PC-9 (cell line): ENCODE measurements at regions not wholly inside any gene's neighbourhood (a gene's known extent, or its start where the extent isn't known, plus 50 kb on each side); places are given as distances from the start of the nearest gene placed in this dataset.

Experiments
- BruUV-seq: library from RNA; stranded (reverse); fragments of 400-500 nt; replicated peaks from 2 replicates; lab custom pipeline; 2021; lab: Mats Ljungman, UMichigan
- CTCF ChIA-PET: fragments of 300-600 bp; sonication (Branson Sonifier 250); formaldehyde crosslinking; loops from one replicate; lab custom pipeline; 2022; ENCODE audit warnings: antibody characterized with exemption; lab: Charles Lee
- POLR2A ChIA-PET: fragments of 300-600 bp; sonication (Branson Sonifier 250); formaldehyde crosslinking; loops from one replicate; lab custom pipeline; 2022; ENCODE audit warnings: antibody characterized with exemption; ENCODE audit not compliant: unreplicated experiment; lab: Charles Lee
- DNase-seq, 2 experiments: peaks; one replicate each; pipeline versions ENCODE4 v3.0.0 to v3.0.0-alpha.2; 2015 to 2022; ENCODE audit warnings: mixed read lengths in 1 of 2
- H2AFZ ChIP-seq: fragments of 200-600 bp; sonication (generic); 2 replicates; pipeline ENCODE4 v1.8.1; 2017; ENCODE audit warnings: antibody characterized with exemption
- H3F3A ChIP-seq: fragments of 200-600 bp; sonication (generic); 2 replicates; pipeline ENCODE4 v1.8.1; 2017; ENCODE audit warnings: antibody characterized with exemption, mild to moderate bottlenecking, low read depth; ENCODE audit not compliant: insufficient read depth
- H3K27ac ChIP-seq: fragments of 200-600 bp; sonication (generic); 2 replicates; pipeline ENCODE4 v1.6.1; 2016; ENCODE audit warnings: mixed run types
- H3K27me3 ChIP-seq: fragments of 200-600 bp; sonication (generic); 2 replicates; pipeline ENCODE4 v1.6.1; 2016; ENCODE audit warnings: low read depth, mixed run types; ENCODE audit not compliant: insufficient read depth
- H3K36me3 ChIP-seq: fragments of 200-600 bp; sonication (generic); 2 replicates; pipeline ENCODE4 v1.6.1; 2016; ENCODE audit warnings: low read depth, mixed run types
- H3K4me1 ChIP-seq: fragments of 200-600 bp; sonication (generic); replicated peaks from 2 replicates; pipeline ENCODE4 v1.6.1; 2016; ENCODE audit warnings: mixed run types; ENCODE audit not compliant: insufficient read depth
- H3K4me2 ChIP-seq: fragments of 200-600 bp; sonication (generic); 2 replicates; pipeline ENCODE4 v1.6.1; 2017; ENCODE audit warnings: mixed run types
- H3K4me3 ChIP-seq: fragments of 200-600 bp; sonication (generic); 2 replicates; pipeline ENCODE4 v1.6.1; 2016; ENCODE audit warnings: mixed run types
- H3K79me2 ChIP-seq: fragments of 200-600 bp; sonication (generic); 2 replicates; pipeline ENCODE4 v1.6.1; 2017; ENCODE audit warnings: low read depth, mixed run types
- H3K9me2 ChIP-seq: fragments of 200-600 bp; sonication (generic); 2 replicates; pipeline ENCODE4 v1.8.1; 2017; ENCODE audit warnings: mild to moderate bottlenecking; ENCODE audit not compliant: insufficient read depth
- H3K9me3 ChIP-seq: fragments of 200-600 bp; sonication (generic); 2 replicates; pipeline ENCODE4 v1.8.1; 2016; ENCODE audit warnings: low read depth; ENCODE audit not compliant: insufficient read depth
- H4K20me1 ChIP-seq: fragments of 200-600 bp; sonication (generic); 2 replicates; pipeline ENCODE4 v1.8.1; 2017; ENCODE audit not compliant: insufficient read depth
- CTCF ChIP-seq: fragments of 200-600 bp; sonication (generic); conservative IDR thresholded peaks from 2 replicates; pipeline ENCODE4 v1.6.1; 2017; ENCODE audit warnings: mixed run types, antibody characterized with exemption, mild to moderate bottlenecking, moderate library complexity
- EZH2 ChIP-seq: fragments of 200-600 bp; sonication (generic); IDR thresholded peaks from 2 replicates; pipeline ENCODE4 v1.8.0; 2017; ENCODE audit warnings: antibody characterized with exemption, low read depth
- intact Hi-C: fragments of 100-400 bp; cut with micrococcal nuclease; formaldehyde crosslinking; loops from one replicate; pipeline ENCODE4 v1.10.0; 2022; ENCODE audit not compliant: unreplicated experiment

GRCh38 chr22:27485842-27486241, 315.7 kb downstream of the MN1 start:
- no peak overlapping the region for H3K27ac ChIP-seq
- H3K4me1 ChIP-seq, result peaks cover 27% of the 10 kb centered on the region
- POLR2A ChIA-PET, result interaction anchor here (0.7 kb wide), 1 partner anchor 314 kb away, joined by 3 read pairs; no protein-coding TSS in a partner anchor
- no peak overlapping the region for H3K4me2 ChIP-seq
- H3K9me2 ChIP-seq, result no peaks in the 10 kb centered on the region
- H3K27me3 ChIP-seq, result no peaks in the 10 kb centered on the region
- no peaks in the 10 kb centered on the region for H3K36me3 ChIP-seq
- H4K20me1 ChIP-seq, result no peaks in the 10 kb centered on the region
- H3K4me3 ChIP-seq, result no peak overlapping the region
- TF ChIP-seq EZH2, result no peak
- intact Hi-C loops, result no loop called here
- CTCF ChIA-PET, result no interaction called here
- H2AFZ ChIP-seq, result no peak overlapping the region
- BruUV-seq, result no TSS peak
- DNase-seq, result no peak
- H3K79me2 ChIP-seq, result no peaks in the 10 kb centered on the region
- no peaks in the 10 kb centered on the region; the same call in 1 of the 2 replicates for H3F3A ChIP-seq
- H3K9me3 ChIP-seq, result no peaks in the 10 kb centered on the region

GRCh38 chr22:27487600-27488452, 313.7 kb downstream of the MN1 start:
- no TSS peak for BruUV-seq
- no peaks in the 10 kb centered on the region for H3K36me3 ChIP-seq
- H3K4me2 ChIP-seq, result peak overlapping the region; percentile 50
- H3K27me3 ChIP-seq, result no peaks in the 10 kb centered on the region
- CTCF ChIA-PET, result interaction anchor here (0.8 kb wide), 1 partner anchor 11 kb away, joined by 3 read pairs; no protein-coding TSS in a partner anchor
- intact Hi-C loops, result no loop called here
- no peak overlapping the region for H3K27ac ChIP-seq
- no peak overlapping the region for H3K4me3 ChIP-seq
- peaks cover 27% of the 10 kb centered on the region for H3K4me1 ChIP-seq
- no peaks in the 10 kb centered on the region for H3K9me3 ChIP-seq
- POLR2A ChIA-PET, result interaction anchor here (0.7 kb wide), 1 partner anchor 26 kb away, joined by 4 read pairs; no protein-coding TSS in a partner anchor
- no peak for TF ChIP-seq CTCF
- TF ChIP-seq EZH2, result no peak
- DNase-seq, result peak; percentile 20 to 64
- no peaks in the 10 kb centered on the region for H3K9me2 ChIP-seq
- no peaks in the 10 kb centered on the region for H4K20me1 ChIP-seq
- no peaks in the 10 kb centered on the region; the same call in 1 of the 2 replicates for H3F3A ChIP-seq
- no peaks in the 10 kb centered on the region for H3K79me2 ChIP-seq
- no peak overlapping the region for H2AFZ ChIP-seq

GRCh38 chr22:27488456-27489177, 312.9 kb downstream of the MN1 start:
- Histone ChIP-seq H3F3A (no peaks in the 10 kb centered on the region; the same call in 1 of the 2 replicates), H3K36me3 (no peaks in the 10 kb centered on the region), H3K9me2 (no peaks in the 10 kb centered on the region), H3K27ac (no peak overlapping the region), H3K4me2 (peak overlapping the region; percentile 50; the same call in 1 of the 2 replicates), H3K4me1 (peaks cover 27% of the 10 kb centered on the region), H3K9me3 (no peaks in the 10 kb centered on the region), H2AFZ (no peak overlapping the region), H3K4me3 (no peak overlapping the region), H3K27me3 (no peaks in the 10 kb centered on the region), H4K20me1 (no peaks in the 10 kb centered on the region), H3K79me2 (no peaks in the 10 kb centered on the region)
- no peak for TF ChIP-seq CTCF
- no peak for TF ChIP-seq EZH2
- ChIA-PET POLR2A (interaction anchor here (0.7 kb wide), 1 partner anchor 27 kb away, joined by 4 read pairs; no protein-coding TSS in a partner anchor), CTCF (interaction anchor here (0.8 kb wide), 1 partner anchor 12 kb away, joined by 3 read pairs; no protein-coding TSS in a partner anchor)
- no peak for DNase-seq
- no TSS peak for BruUV-seq
- intact Hi-C loops, result no loop called here
